HEK293 (cell line): ENCODE measurements at regions not wholly inside any gene's neighbourhood (a gene's known extent, or its start where the extent isn't known, plus 50 kb on each side); places are given as distances from the start of the nearest gene placed in this dataset.

Experiments
- CTCF ChIA-PET: fragments of 350-600 bp; formaldehyde crosslinking; extraction: SDS; loops from one replicate; lab custom pipeline; 2021; ENCODE audit warnings: antibody characterized with exemption; lab: Yijun Ruan, JAX
- POLR2A ChIA-PET: fragments of 300-600 bp; formaldehyde crosslinking; extraction: SDS; loops from one replicate; lab custom pipeline; 2020; ENCODE audit warnings: antibody characterized with exemption, inconsistent platforms; lab: Yijun Ruan, JAX
- H3K27ac ChIP-seq: fragments of 200-500 bp; sonication (Bioruptor generic); 2 replicates; pipeline ENCODE4 v1.5.1; 2014; ENCODE audit warnings: low read depth, low read length, control low read depth, inconsistent platforms; ENCODE audit errors: extremely low read depth
- H3K36me3 ChIP-seq, 2 experiments: fragments of 200-500 bp in 1 of 2; sonication (Bioruptor generic) in 1 of 2; 1 replicate in 1 of 2; 2 replicates in 1 of 2; pipeline ENCODE4 v1.5.1; 2014 to 2017; ENCODE audit warnings: inconsistent platforms in 2 of 2, low read length in 2 of 2; ENCODE audit not compliant: control insufficient read depth in 2 of 2, insufficient read depth in 1 of 2
- H3K4me1 ChIP-seq: fragments of 200-500 bp; sonication (Bioruptor generic); 2 replicates; pipeline ENCODE4 v1.5.1; 2014; ENCODE audit warnings: mild to moderate bottlenecking, low read length, inconsistent platforms; ENCODE audit not compliant: control insufficient read depth, insufficient read depth
- H3K4me3 ChIP-seq: 2 replicates; pipeline ENCODE4 v1.5.1; 2011; ENCODE audit warnings: low read depth, mild to moderate bottlenecking, control low read depth, low read length, moderate library complexity
- H3K9me3 ChIP-seq: fragments of 200-500 bp; sonication (Bioruptor generic); 2 replicates; pipeline ENCODE4 v1.5.1; 2014; ENCODE audit warnings: low read depth, low read length, inconsistent platforms; ENCODE audit not compliant: control insufficient read depth, insufficient read depth
- SCRT1 ChIP-seq: fragments of 450-650 bp; formaldehyde crosslinking; IDR thresholded peaks from 2 replicates; pipeline ENCODE4 v1.5.1; 2016; ENCODE audit warnings: missing biosample characterization, missing genetic modification characterization, borderline replicate concordance
- SCRT2 ChIP-seq: fragments of 450-650 bp; formaldehyde crosslinking; IDR thresholded peaks from 2 replicates; pipeline ENCODE4 v1.5.1; 2016; ENCODE audit warnings: missing biosample characterization, missing genetic modification characterization
- SP3 ChIP-seq: fragments of 450-650 bp; formaldehyde crosslinking; IDR thresholded peaks from 2 replicates; pipeline ENCODE4 v1.5.1; 2016; ENCODE audit warnings: missing biosample characterization, missing genetic modification characterization
- YY2 ChIP-seq: fragments of 450-650 bp; formaldehyde crosslinking; IDR thresholded peaks from 2 replicates; pipeline ENCODE4 v1.5.1; 2016; ENCODE audit warnings: missing biosample characterization, missing genetic modification characterization
- ZBTB7A ChIP-seq: fragments of 450-650 bp; formaldehyde crosslinking; IDR thresholded peaks from 2 replicates; pipeline ENCODE4 v1.5.1; 2016; ENCODE audit warnings: low read depth, missing biosample characterization, missing genetic modification characterization
- ZFP41 ChIP-seq: fragments of 450-650 bp; formaldehyde crosslinking; IDR thresholded peaks from 2 replicates; pipeline ENCODE4 v1.5.1; 2016; ENCODE audit warnings: missing biosample characterization, missing genetic modification characterization, borderline replicate concordance
- ZNF132 ChIP-seq: fragments of 450-650 bp; formaldehyde crosslinking; IDR thresholded peaks from 2 replicates; pipeline ENCODE4 v1.5.1; 2017; ENCODE audit warnings: missing biosample characterization, missing genetic modification characterization, borderline replicate concordance
- ZNF140 ChIP-seq: fragments of 450-650 bp; formaldehyde crosslinking; IDR thresholded peaks from 2 replicates; pipeline ENCODE4 v1.5.1; 2016; ENCODE audit warnings: missing biosample characterization, missing genetic modification characterization
- ZNF16 ChIP-seq: fragments of 450-650 bp; formaldehyde crosslinking; IDR thresholded peaks from 2 replicates; pipeline ENCODE4 v1.5.1; 2016; ENCODE audit warnings: low read depth, missing biosample characterization, missing genetic modification characterization
- ZNF223 ChIP-seq: fragments of 450-650 bp; formaldehyde crosslinking; IDR thresholded peaks from 2 replicates; pipeline ENCODE4 v1.5.1; 2016; ENCODE audit warnings: missing biosample characterization, missing genetic modification characterization
- ZNF239 ChIP-seq: fragments of 450-650 bp; formaldehyde crosslinking; IDR thresholded peaks from 2 replicates; pipeline ENCODE4 v1.5.1; 2016; ENCODE audit warnings: missing biosample characterization, missing genetic modification characterization
- ZNF24 ChIP-seq: fragments of 450-650 bp; formaldehyde crosslinking; IDR thresholded peaks from 2 replicates; pipeline ENCODE4 v1.5.1; 2016; ENCODE audit warnings: missing biosample characterization, missing genetic modification characterization
- ZNF292 ChIP-seq: fragments of 450-650 bp; formaldehyde crosslinking; IDR thresholded peaks from 2 replicates; pipeline ENCODE4 v1.5.1; 2016; ENCODE audit warnings: low read depth, missing biosample characterization, missing genetic modification characterization, borderline replicate concordance
- ZNF311 ChIP-seq: fragments of 450-650 bp; formaldehyde crosslinking; IDR thresholded peaks from 2 replicates; pipeline ENCODE4 v1.5.1; 2017; ENCODE audit warnings: missing biosample characterization, missing genetic modification characterization, borderline replicate concordance
- ZNF335 ChIP-seq: fragments of 450-650 bp; formaldehyde crosslinking; conservative IDR thresholded peaks from 2 replicates; pipeline ENCODE4 v1.5.1; 2016; ENCODE audit warnings: missing biosample characterization, missing genetic modification characterization
- ZNF555 ChIP-seq: fragments of 450-650 bp; formaldehyde crosslinking; conservative IDR thresholded peaks from 2 replicates; pipeline ENCODE4 v1.5.1; 2017; ENCODE audit warnings: missing biosample characterization, mild to moderate bottlenecking, missing genetic modification characterization, inconsistent platforms
- ZNF585B ChIP-seq: fragments of 450-650 bp; formaldehyde crosslinking; IDR thresholded peaks from 2 replicates; pipeline ENCODE4 v1.5.1; 2016; ENCODE audit warnings: missing biosample characterization, missing genetic modification characterization
- ZNF660 ChIP-seq: fragments of 450-650 bp; IDR thresholded peaks from 2 replicates; pipeline ENCODE4 v1.5.1; 2018; ENCODE audit warnings: missing biosample characterization, mild to moderate bottlenecking, missing genetic modification characterization
- ZNF768 ChIP-seq: fragments of 450-650 bp; formaldehyde crosslinking; IDR thresholded peaks from 2 replicates; pipeline ENCODE4 v1.5.1; 2018; ENCODE audit warnings: missing biosample characterization, mild to moderate bottlenecking, missing genetic modification characterization
- ZNF792 ChIP-seq: fragments of 450-650 bp; formaldehyde crosslinking; IDR thresholded peaks from 2 replicates; pipeline ENCODE4 v1.5.1; 2016; ENCODE audit warnings: missing biosample characterization, missing genetic modification characterization
- TF ChIP-seq, protein P1 (sequence below): fragments of 450-650 bp; formaldehyde crosslinking; IDR thresholded peaks from 2 replicates; pipeline ENCODE4 v1.5.0; 2017; ENCODE audit warnings: missing biosample characterization, missing genetic modification characterization, borderline replicate concordance
- TF ChIP-seq, protein P2 (sequence below): fragments of 450-650 bp; formaldehyde crosslinking; IDR thresholded peaks from 2 replicates; pipeline ENCODE4 v1.5.1; 2017; ENCODE audit warnings: missing biosample characterization, missing genetic modification characterization
- TF ChIP-seq, protein P3 (sequence below): fragments of 450-650 bp; formaldehyde crosslinking; IDR thresholded peaks from 2 replicates; pipeline ENCODE4 v1.5.1; 2016; ENCODE audit warnings: missing biosample characterization, missing genetic modification characterization, borderline replicate concordance

DNA sequence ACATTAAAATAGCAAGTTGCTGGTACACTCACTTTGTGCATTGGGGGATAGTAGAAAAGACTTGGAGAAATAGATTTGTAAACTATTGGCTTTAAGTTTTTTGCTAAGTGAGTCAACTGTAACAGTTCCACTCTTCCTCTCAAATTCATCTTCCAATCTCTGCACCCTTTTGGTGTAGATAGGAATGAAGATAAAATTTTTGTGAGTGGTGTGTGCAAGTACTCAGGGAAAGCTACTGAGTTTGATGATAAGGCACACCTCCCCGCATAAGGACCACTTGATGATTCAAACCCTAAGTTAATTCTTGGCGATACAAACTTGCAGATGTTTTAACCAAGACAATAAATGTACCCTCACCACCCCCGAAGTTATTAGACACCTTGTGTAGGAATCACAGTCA lies 168.3 kb upstream of the SLITRK1 start:
- ChIA-PET POLR2A (no interaction called here), CTCF (no interaction called here)
- no peak overlapping the region for H3K27ac ChIP-seq
- H3K4me1 ChIP-seq, result no peaks in the 10 kb centered on the region
- no peaks in the 10 kb centered on the region for H3K9me3 ChIP-seq
- H3K36me3 ChIP-seq, result no peaks in the 10 kb centered on the region
- TF ChIP-seq ZNF292 (tag by site-specific recombination), result no peak
- no peak for TF ChIP-seq ZNF140 (tag by site-specific recombination)
- no peak for TF ChIP-seq SCRT2
- no peak for TF ChIP-seq ZNF24
- no peak for TF ChIP-seq ZFP41
- TF ChIP-seq, protein P1, sequence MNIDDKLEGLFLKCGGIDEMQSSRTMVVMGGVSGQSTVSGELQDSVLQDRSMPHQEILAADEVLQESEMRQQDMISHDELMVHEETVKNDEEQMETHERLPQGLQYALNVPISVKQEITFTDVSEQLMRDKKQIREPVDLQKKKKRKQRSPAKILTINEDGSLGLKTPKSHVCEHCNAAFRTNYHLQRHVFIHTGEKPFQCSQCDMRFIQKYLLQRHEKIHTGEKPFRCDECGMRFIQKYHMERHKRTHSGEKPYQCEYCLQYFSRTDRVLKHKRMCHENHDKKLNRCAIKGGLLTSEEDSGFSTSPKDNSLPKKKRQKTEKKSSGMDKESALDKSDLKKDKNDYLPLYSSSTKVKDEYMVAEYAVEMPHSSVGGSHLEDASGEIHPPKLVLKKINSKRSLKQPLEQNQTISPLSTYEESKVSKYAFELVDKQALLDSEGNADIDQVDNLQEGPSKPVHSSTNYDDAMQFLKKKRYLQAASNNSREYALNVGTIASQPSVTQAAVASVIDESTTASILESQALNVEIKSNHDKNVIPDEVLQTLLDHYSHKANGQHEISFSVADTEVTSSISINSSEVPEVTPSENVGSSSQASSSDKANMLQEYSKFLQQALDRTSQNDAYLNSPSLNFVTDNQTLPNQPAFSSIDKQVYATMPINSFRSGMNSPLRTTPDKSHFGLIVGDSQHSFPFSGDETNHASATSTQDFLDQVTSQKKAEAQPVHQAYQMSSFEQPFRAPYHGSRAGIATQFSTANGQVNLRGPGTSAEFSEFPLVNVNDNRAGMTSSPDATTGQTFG (tag by site-specific recombination), result no peak
- TF ChIP-seq, protein P2, sequence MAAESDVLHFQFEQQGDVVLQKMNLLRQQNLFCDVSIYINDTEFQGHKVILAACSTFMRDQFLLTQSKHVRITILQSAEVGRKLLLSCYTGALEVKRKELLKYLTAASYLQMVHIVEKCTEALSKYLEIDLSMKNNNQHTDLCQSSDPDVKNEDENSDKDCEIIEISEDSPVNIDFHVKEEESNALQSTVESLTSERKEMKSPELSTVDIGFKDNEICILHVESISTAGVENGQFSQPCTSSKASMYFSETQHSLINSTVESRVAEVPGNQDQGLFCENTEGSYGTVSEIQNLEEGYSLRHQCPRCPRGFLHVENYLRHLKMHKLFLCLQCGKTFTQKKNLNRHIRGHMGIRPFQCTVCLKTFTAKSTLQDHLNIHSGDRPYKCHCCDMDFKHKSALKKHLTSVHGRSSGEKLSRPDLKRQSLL (tag by site-specific recombination), result no peak
- TF ChIP-seq, protein P3, sequence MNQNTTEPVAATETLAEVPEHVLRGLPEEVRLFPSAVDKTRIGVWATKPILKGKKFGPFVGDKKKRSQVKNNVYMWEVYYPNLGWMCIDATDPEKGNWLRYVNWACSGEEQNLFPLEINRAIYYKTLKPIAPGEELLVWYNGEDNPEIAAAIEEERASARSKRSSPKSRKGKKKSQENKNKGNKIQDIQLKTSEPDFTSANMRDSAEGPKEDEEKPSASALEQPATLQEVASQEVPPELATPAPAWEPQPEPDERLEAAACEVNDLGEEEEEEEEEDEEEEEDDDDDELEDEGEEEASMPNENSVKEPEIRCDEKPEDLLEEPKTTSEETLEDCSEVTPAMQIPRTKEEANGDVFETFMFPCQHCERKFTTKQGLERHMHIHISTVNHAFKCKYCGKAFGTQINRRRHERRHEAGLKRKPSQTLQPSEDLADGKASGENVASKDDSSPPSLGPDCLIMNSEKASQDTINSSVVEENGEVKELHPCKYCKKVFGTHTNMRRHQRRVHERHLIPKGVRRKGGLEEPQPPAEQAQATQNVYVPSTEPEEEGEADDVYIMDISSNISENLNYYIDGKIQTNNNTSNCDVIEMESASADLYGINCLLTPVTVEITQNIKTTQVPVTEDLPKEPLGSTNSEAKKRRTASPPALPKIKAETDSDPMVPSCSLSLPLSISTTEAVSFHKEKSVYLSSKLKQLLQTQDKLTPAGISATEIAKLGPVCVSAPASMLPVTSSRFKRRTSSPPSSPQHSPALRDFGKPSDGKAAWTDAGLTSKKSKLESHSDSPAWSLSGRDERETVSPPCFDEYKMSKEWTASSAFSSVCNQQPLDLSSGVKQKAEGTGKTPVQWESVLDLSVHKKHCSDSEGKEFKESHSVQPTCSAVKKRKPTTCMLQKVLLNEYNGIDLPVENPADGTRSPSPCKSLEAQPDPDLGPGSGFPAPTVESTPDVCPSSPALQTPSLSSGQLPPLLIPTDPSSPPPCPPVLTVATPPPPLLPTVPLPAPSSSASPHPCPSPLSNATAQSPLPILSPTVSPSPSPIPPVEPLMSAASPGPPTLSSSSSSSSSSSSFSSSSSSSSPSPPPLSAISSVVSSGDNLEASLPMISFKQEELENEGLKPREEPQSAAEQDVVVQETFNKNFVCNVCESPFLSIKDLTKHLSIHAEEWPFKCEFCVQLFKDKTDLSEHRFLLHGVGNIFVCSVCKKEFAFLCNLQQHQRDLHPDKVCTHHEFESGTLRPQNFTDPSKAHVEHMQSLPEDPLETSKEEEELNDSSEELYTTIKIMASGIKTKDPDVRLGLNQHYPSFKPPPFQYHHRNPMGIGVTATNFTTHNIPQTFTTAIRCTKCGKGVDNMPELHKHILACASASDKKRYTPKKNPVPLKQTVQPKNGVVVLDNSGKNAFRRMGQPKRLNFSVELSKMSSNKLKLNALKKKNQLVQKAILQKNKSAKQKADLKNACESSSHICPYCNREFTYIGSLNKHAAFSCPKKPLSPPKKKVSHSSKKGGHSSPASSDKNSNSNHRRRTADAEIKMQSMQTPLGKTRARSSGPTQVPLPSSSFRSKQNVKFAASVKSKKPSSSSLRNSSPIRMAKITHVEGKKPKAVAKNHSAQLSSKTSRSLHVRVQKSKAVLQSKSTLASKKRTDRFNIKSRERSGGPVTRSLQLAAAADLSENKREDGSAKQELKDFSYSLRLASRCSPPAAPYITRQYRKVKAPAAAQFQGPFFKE, result no peak
- TF ChIP-seq SCRT1, result no peak
- TF ChIP-seq ZNF792 (tag by site-specific recombination), result no peak
- TF ChIP-seq ZNF555, result no peak
- no peak overlapping the region for H3K4me3 ChIP-seq

DNA sequence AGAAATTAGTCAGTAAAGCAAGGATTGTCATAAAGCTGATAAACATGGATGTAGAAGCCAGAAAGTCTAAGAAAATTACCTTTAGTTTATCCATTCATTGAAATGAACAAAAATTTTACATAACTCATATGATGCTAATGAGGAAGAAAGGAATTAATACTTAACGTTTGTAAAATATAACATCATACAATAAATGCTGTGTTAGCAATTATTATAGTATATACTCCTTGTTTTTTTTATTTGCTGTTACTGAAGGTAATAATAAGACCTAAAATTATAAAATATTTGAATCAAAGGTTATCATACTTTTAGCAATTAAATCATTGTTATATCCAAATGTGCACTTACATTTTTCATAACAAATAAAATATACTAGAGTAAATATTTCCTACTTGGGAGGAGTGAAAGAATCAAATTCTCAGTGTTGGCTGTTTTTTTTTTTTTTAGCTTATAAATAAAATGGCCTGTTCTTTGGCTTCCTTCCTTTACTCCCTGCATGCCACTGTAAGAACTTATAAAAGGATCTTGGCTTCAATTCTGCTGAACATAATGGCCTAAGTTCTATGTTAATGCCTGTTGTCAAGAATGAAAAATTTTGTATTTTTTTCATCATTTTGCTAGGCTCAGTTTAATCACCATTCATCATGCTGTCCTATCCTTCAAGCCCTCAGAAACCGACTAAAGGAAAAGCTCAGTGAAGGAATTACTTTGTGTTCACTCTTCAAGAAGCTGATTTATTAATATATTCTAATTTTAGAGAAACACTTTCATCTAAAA lies 167.4 kb upstream of the SLITRK1 start:
- no peaks in the 10 kb centered on the region for H3K4me1 ChIP-seq
- H3K4me3 ChIP-seq, result no peak overlapping the region
- no peaks in the 10 kb centered on the region for H3K9me3 ChIP-seq
- ChIA-PET POLR2A (interaction anchor here (0.6 kb wide), 1 partner anchor 26 kb away, joined by 3 read pairs; no protein-coding TSS in a partner anchor), CTCF (no interaction called here)
- H3K27ac ChIP-seq, result no peak overlapping the region
- no peaks in the 10 kb centered on the region for H3K36me3 ChIP-seq
- TF ChIP-seq ZNF16 (tag by site-specific recombination) (no peak), SP3 (tag by site-specific recombination) (no peak), ZNF335 (tag by site-specific recombination) (no peak), ZNF132 (no peak), ZNF768 (tag by site-specific recombination) (no peak), ZNF239 (tag by site-specific recombination) (no peak), ZNF585B (tag by site-specific recombination) (no peak), ZNF223 (tag by site-specific recombination) (no peak), YY2 (tag by site-specific recombination) (no peak), ZNF311 (tag by site-specific recombination) (no peak), ZNF660 (tag by site-specific recombination) (no peak), ZBTB7A (no peak)
